Gastrocnemius medialis (tissue), 4 donors: ENCODE measurements at regions not wholly inside any gene's neighbourhood (a gene's known extent, or its start where the extent isn't known, plus 50 kb on each side); places are given as distances from the start of the nearest gene placed in this dataset.

Experiments
- POLR2A ChIP-seq, 2 donors: fragments of 450-650 bp; IDR thresholded peaks; one replicate each; pipeline ENCODE4 v1.6.1; 2017; ENCODE audit warnings: antibody characterized with exemption in 2 of 2, mild to moderate bottlenecking in 2 of 2, moderate library complexity in 2 of 2
- TF ChIP-seq, protein P1 (sequence below), 5 experiments: fragments of 450-650 bp in 3 of 5; fragments of 200-600 bp in 2 of 5; sonication (generic) in 2 of 5; IDR thresholded peaks in 4 of 5; conservative IDR thresholded peaks in 1 of 5; 1 replicate in 4 of 5; 2 replicates in 1 of 5; pipeline ENCODE4 v1.5.1; 2016 to 2019; ENCODE audit warnings: antibody characterized with exemption in 5 of 5, mild to moderate bottlenecking in 3 of 5, moderate library complexity in 3 of 5

DNA sequence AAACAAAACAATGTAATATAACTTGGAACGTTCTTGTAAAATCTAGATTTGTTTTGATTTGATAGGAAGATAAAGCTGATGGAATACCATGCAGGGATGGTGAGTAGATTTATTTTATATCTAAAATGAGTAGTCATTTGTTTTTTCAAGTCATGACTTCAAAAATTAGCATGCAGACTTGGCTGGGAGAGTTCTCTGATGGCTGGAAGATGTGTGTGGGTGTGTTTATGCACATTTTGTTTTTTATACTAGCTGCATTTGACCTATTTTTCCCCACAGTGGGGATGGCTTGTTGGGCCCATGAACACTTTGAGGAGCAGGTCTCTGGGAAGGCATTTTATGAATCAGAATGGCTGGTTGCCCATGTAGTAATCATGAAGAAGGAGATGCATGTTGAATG is 109.2 kb downstream of the MTRR start:
- no peak for TF ChIP-seq POLR2A (IDR thresholded peaks at IDR 0.05)
- TF ChIP-seq, protein P1, sequence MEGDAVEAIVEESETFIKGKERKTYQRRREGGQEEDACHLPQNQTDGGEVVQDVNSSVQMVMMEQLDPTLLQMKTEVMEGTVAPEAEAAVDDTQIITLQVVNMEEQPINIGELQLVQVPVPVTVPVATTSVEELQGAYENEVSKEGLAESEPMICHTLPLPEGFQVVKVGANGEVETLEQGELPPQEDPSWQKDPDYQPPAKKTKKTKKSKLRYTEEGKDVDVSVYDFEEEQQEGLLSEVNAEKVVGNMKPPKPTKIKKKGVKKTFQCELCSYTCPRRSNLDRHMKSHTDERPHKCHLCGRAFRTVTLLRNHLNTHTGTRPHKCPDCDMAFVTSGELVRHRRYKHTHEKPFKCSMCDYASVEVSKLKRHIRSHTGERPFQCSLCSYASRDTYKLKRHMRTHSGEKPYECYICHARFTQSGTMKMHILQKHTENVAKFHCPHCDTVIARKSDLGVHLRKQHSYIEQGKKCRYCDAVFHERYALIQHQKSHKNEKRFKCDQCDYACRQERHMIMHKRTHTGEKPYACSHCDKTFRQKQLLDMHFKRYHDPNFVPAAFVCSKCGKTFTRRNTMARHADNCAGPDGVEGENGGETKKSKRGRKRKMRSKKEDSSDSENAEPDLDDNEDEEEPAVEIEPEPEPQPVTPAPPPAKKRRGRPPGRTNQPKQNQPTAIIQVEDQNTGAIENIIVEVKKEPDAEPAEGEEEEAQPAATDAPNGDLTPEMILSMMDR (IDR thresholded peaks at IDR 0.05 in 4 of 5, conservative IDR thresholded peaks at IDR 0.05 in 1 of 5): no peak
